Glutamatergic neuron (in vitro differentiated cells): ENCODE measurements at regions not wholly inside any gene's neighbourhood (a gene's known extent, or its start where the extent isn't known, plus 50 kb on each side); places are given as distances from the start of the nearest gene placed in this dataset.

Experiments
- DNase-seq: peaks from one replicate; pipeline ENCODE4 v3.0.0; 2022
- H3K27ac Mint-ChIP-seq: one replicate; pipeline ENCODE4 v1.8.0; 2020; ENCODE audit warnings: mild to moderate bottlenecking, mixed read lengths, inconsistent platforms; ENCODE audit not compliant: unreplicated experiment
- H3K27me3 Mint-ChIP-seq: one replicate; pipeline ENCODE4 v1.8.0; 2020; ENCODE audit warnings: mild to moderate bottlenecking, moderate library complexity, mixed read lengths, inconsistent platforms; ENCODE audit not compliant: unreplicated experiment
- H3K36me3 Mint-ChIP-seq: one replicate; pipeline ENCODE4 v1.8.0; 2020; ENCODE audit warnings: mild to moderate bottlenecking, mixed read lengths, inconsistent platforms; ENCODE audit not compliant: unreplicated experiment
- H3K4me1 Mint-ChIP-seq: one replicate; pipeline ENCODE4 v1.8.0; 2020; ENCODE audit warnings: mild to moderate bottlenecking, low read depth, mixed read lengths, inconsistent platforms; ENCODE audit not compliant: unreplicated experiment
- H3K4me3 Mint-ChIP-seq: one replicate; pipeline ENCODE4 v1.8.0; 2020; ENCODE audit warnings: mild to moderate bottlenecking, mixed read lengths, inconsistent platforms; ENCODE audit not compliant: unreplicated experiment
- H3K9me3 Mint-ChIP-seq: one replicate; pipeline ENCODE4 v1.8.0; 2020; ENCODE audit warnings: mild to moderate bottlenecking, moderate library complexity, mixed read lengths, inconsistent platforms; ENCODE audit not compliant: unreplicated experiment
- CTCF ChIP-seq: fragments of 200-600 bp; sonication (generic); IDR thresholded peaks from one replicate; pipeline ENCODE4 v1.5.0; 2021; ENCODE audit not compliant: partially characterized antibody, unreplicated experiment

GRCh38 chr13:30009411-30009810 is 159.0 kb upstream of the UBL3 start:
- H3K27me3 Mint-ChIP-seq = peaks cover 10% of the 10 kb centered on the region
- peaks cover 16% of the 10 kb centered on the region for H3K4me1 Mint-ChIP-seq
- no peak for DNase-seq
- peaks cover 4% of the 10 kb centered on the region for H3K36me3 Mint-ChIP-seq
- peaks cover 10% of the 10 kb centered on the region for H3K9me3 Mint-ChIP-seq
- TF ChIP-seq CTCF = no peak
- no peak overlapping the region for H3K4me3 Mint-ChIP-seq
- no peak overlapping the region for H3K27ac Mint-ChIP-seq

GRCh38 chr13:30006246-30006645 is 155.8 kb upstream of the UBL3 start:
- Mint-ChIP-seq H3K4me3 (no peak overlapping the region), H3K9me3 (peaks cover 10% of the 10 kb centered on the region), H3K36me3 (no peaks in the 10 kb centered on the region), H3K4me1 (peaks cover 17% of the 10 kb centered on the region), H3K27ac (no peak overlapping the region), H3K27me3 (peaks cover 10% of the 10 kb centered on the region)
- no peak for TF ChIP-seq CTCF
- DNase-seq = no peak

GRCh38 chr13:30004204-30004603 is 153.8 kb upstream of the UBL3 start:
- DNase-seq = no peak
- H3K27ac Mint-ChIP-seq = no peak overlapping the region
- H3K9me3 Mint-ChIP-seq = peaks cover 8% of the 10 kb centered on the region
- H3K36me3 Mint-ChIP-seq = no peaks in the 10 kb centered on the region
- peaks cover 19% of the 10 kb centered on the region for H3K4me1 Mint-ChIP-seq
- no peak overlapping the region for H3K4me3 Mint-ChIP-seq
- H3K27me3 Mint-ChIP-seq = peaks cover 11% of the 10 kb centered on the region
- no peak for TF ChIP-seq CTCF

GRCh38 chr13:30002577-30002976 is 152.2 kb upstream of the UBL3 start:
- Mint-ChIP-seq H3K4me3 (no peak overlapping the region), H3K4me1 (peaks cover 19% of the 10 kb centered on the region), H3K9me3 (peaks cover 9% of the 10 kb centered on the region), H3K36me3 (no peaks in the 10 kb centered on the region), H3K27ac (no peak overlapping the region), H3K27me3 (peaks cover 11% of the 10 kb centered on the region)
- DNase-seq = no peak
- TF ChIP-seq CTCF = no peak

- Mint-ChIP-seq H3K27me3 (peaks cover 8% of the 10 kb centered on the region), H3K4me1 (peaks cover 13% of the 10 kb centered on the region), H3K27ac (no peak overlapping the region), H3K36me3 (no peaks in the 10 kb centered on the region), H3K4me3 (no peak overlapping the region), H3K9me3 (peaks cover 9% of the 10 kb centered on the region)
- DNase-seq = no peak
- TF ChIP-seq CTCF = no peak
Measured at GRCh38 chr13:30000370-30000765, 150.0 kb upstream of the UBL3 start.
